ENCODE measurements at regions not wholly inside any gene's neighbourhood (a gene's known extent, or its start where the extent isn't known, plus 50 kb on each side); places are given as distances from the start of the nearest gene placed in this dataset.
A peak's percentile ranks its signal among the peaks of the same experiment; 100 is the strongest.

GRCh38 chr12:58378028-58378427, 436.7 kb downstream of the ATP23 start:
- DNase-seq = no peak

GRCh38 chr12:58381546-58381945, 440.2 kb downstream of the ATP23 start:
- DNase-seq = no peak

- DNase-seq = no peak
Measured at GRCh38 chr12:58384196-58384595, 442.8 kb downstream of the ATP23 start.

- no peak for DNase-seq
Measured at GRCh38 chr12:58386136-58386535, 444.8 kb downstream of the ATP23 start.

- DNase-seq = no peak
Measured at GRCh38 chr12:58387199-58387598, 445.8 kb downstream of the ATP23 start.

GRCh38 chr12:58388261-58388660, 446.9 kb downstream of the ATP23 start:
- DNase-seq = no peak

- no peak for DNase-seq
Measured at GRCh38 chr12:58393152-58393551, 451.8 kb downstream of the ATP23 start.

- DNase-seq = no peak
Measured at GRCh38 chr12:58395056-58395455, 453.7 kb downstream of the ATP23 start.

GRCh38 chr12:58395470-58395869, 454.1 kb downstream of the ATP23 start:
- no peak for DNase-seq

- DNase-seq = no peak
Measured at GRCh38 chr12:58396239-58396638, 454.9 kb downstream of the ATP23 start.

GRCh38 chr12:58405363-58405762, 464.0 kb downstream of the ATP23 start:
- DNase-seq = no peak

- no peak for DNase-seq
Measured at GRCh38 chr12:58408516-58408915, 467.1 kb downstream of the ATP23 start.

GRCh38 chr12:58412461-58413060, 471.2 kb downstream of the ATP23 start:
- no peak for DNase-seq

GRCh38 chr12:58413794-58414193, 472.4 kb downstream of the ATP23 start:
- DNase-seq = no peak

- DNase-seq = no peak
Measured at GRCh38 chr12:58414398-58414871, 473.1 kb downstream of the ATP23 start.

- no peak for DNase-seq
Measured at GRCh38 chr12:58415716-58416115, 474.3 kb downstream of the ATP23 start.

GRCh38 chr12:58416236-58416635, 474.9 kb downstream of the ATP23 start:
- DNase-seq = no peak

- no peak for DNase-seq
Measured at GRCh38 chr12:58419196-58419760, 477.9 kb downstream of the ATP23 start.

- no peak for DNase-seq
Measured at GRCh38 chr12:58419905-58420304, 478.5 kb downstream of the ATP23 start.

GRCh38 chr12:58420503-58420902, 479.1 kb downstream of the ATP23 start:
- DNase-seq = no peak

GRCh38 chr12:58421990-58422389, 480.6 kb downstream of the ATP23 start:
- no peak for DNase-seq

GRCh38 chr12:58424735-58425392, 483.5 kb downstream of the ATP23 start:
- DNase-seq = no peak

GRCh38 chr12:58425481-58426392, 484.4 kb downstream of the ATP23 start:
- DNase-seq = peak; percentile 5

All from CD4-positive, alpha-beta T cell treated with Interleukin-12 subunit alpha and Interleukin-12 subunit beta, for 1 hour (primary cell).